Hematopoietic multipotent progenitor cell treated with erythropoietin and hydrocortisone succinate and interleukin-3 and kit ligand, for 15 days (in vitro differentiated cells): ENCODE measurements at regions not wholly inside any gene's neighbourhood (a gene's known extent, or its start where the extent isn't known, plus 50 kb on each side); places are given as distances from the start of the nearest gene placed in this dataset.
"Not testable (repeated sequence)": the region's sequence is repeated elsewhere in the genome, so short reads cannot be mapped to it uniquely, and the experiment has no call there.

Experiments
- DNase-seq: peaks from one replicate; pipeline ENCODE4 v3.0.0-alpha.2; 2015; ENCODE audit warnings: low spot score

DNA sequence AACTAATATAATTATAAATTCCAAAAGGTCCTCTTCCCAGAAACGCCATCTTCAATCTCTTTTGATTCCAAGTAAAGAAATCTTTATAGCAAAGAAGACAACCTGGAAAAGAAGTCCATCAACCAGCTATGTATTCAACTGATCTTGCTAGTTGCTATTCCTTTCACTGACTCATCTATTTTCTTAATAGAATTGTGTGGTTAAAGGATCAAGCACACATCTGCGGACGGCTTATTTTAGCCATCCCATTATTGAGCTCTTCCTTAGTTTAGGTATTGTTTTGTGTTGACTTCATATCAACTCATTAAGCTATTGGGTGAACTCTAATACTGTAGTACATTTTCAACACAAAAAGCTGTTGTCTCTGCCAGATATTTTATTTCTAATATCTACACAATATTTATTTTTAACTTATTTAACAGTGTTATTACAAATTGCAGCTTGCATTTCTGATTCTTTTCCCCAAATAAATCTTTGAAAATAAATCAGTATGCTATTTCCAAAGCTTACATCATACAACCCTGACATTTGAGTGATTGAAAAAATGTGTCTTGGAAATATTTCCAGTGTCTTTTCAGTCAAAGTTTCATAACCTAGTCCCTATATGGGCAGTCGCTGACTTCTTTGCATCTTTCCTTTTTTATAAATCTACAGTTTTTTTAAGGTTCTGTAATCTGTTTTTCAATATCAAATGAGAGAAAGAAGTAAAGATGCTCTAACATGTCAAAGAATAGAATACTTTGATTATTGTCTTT lies 158.8 kb upstream of the SPRY2 start:
- no peak for DNase-seq

DNA sequence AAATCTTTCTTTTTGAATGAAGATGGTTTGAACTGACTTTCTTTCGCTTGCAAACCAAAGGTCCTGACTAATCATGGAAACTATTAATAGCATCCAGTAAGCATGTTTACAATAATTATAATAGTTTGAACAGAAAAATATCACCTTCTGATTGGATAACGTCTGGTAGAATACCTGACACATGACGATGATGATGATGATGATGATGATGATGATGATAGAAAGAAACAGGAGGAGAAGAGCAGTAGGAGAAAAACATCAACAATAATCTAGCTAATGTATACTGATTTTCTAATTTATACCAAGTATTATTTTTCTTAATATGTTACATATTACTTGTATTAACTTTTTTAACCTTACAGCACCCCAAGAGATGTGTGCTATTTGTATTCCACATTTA lies 157.5 kb upstream of the SPRY2 start:
- no peak for DNase-seq

DNA sequence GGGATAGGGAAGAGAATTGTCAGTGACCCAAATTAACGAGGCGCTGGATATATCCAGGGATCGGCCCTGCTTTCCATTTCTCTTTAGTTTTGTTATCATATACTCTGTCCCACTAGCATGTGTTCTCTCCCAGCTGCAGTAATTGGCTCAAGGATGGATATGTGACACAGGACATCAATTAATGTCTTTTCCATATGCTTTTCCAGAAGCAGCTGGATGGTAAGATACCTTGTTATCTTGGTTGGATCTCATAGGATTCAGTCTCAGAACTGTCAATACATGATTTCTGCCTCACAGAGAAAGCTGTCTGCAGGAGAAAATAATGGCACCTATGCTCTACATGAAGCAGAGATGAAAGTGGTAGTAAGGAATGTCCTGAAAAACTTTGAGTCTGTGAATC lies 157.1 kb upstream of the SPRY2 start:
- no peak for DNase-seq

DNA sequence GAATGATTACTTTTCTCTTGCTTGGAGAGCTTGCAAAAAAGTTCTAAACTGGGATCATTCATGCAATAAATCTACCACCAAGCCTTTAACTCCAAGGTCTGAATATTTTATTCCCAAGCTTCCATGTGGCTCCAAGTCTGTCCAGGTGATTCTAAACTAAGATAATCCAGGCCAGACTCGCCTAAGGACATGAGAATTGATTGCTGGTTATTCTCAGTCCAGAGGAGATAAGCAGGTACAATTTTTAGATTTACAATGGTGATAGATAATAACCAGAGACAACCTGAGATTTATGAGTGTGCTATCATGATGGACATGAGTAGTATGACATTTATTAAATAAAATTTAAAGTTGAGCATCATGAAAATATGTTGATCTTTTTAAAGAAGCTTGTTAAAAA lies 156.5 kb upstream of the SPRY2 start:
- DNase-seq = no peak

DNA sequence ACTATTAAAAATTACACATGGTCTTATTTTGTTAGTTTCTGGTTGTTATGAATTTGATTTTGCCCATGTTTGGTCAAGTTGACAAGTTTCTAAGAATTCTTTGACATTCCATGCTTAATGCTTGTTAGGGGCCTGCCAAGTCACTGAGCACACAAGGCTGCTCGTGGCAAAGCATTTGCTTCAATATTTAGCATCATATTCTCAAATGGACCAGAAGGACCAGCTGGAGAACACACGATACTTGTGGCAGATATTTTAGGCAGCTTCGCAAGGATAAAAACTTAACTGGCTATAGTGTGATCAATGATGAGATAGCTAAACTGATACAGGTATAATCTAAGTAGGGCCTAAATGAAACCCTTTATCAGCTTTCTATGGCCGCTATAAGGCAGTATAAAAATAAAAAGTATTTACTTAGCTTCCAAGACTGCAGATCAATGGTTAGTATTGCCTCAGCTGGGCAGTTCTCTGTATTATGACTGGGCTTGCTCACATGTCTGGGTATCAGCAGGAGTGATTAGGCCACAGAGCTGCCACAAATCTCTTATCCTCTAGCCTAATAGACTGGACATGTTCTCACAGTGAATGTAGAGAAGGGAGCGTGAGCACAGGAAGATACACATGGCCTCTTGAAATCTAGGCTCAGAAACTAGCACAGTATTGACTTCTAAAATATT lies 155.9 kb upstream of the SPRY2 start:
- DNase-seq = no peak

DNA sequence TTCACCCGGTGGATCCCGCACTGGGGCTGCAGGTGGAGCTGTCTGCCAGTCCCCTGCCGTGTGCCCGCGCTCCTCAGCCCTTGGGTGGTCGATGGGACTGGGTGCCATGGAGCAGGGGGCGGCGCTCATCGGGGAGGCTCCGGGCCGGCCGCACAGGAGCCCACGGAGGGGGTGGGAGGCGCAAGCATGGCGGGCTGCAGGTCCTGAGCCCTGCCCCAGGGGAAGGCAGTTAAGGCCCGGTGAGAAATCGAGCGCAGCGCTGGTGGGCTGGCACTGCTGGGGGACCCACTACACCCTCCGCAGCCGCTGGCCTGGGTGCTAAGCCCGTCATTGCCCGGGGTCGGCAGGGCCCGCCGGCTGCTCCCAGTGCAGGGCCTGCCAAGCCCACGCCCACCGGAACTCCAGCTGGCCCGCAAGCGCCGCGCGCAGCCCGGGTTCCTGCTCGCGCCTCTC lies 149.6 kb upstream of the SPRY2 start:
- not testable (repeated sequence) for DNase-seq

DNA sequence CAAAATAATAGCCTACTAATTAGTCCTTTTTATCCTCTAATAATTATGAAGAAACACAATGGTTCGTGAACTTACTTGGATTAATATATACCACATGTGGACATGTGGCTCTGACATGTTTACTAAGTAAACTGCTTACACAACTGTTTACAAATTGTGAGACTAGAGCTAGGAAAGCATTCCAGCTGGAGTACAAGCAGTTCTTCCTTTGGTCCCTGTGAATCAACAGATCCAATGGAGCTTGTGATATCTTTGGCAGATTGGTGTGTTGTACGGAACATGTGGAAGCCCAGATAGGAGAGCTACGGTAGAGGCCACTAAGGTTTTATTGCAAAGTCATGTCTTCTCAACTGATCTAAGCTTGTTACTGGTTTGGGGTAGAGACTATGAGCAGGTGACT lies 145.5 kb upstream of the SPRY2 start:
- no peak for DNase-seq

DNA sequence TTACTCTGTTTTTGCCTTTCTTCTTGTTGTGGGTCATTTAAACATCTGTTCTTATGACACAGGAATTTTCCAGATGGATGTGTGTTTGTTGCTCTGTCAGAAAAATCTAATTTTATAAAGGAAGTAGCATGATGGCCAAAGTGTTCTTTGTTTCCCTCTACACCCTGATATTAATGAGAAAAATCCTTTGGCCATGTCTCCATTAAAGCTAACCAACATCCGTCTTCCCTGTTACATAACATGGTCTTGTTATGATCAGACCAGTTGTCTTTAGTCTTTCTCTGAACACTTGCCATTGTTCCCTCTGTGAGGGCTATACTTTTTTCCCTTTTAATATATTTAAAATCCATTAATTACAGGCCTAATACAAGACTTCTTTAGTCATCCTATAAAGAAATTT lies 142.2 kb upstream of the SPRY2 start:
- no peak for DNase-seq

DNA sequence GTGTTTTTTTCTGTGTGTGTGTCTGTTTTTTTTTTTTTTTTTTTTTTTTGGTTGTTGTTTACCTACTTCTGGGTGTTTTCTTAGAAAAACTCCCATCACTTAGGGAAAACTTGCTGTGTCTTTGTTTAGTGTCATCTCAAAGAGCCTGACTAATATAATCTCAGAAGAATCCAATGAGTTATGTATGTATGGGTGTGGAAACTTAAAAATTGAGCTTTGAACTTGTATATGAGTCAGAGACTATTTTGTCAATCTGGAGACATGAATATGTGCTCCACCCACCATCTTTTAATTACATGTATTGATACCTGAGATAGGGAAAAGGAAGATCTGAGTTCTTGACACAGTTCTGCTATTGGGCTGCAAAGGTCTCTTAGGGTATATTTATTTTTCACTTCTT lies 140.7 kb upstream of the SPRY2 start:
- DNase-seq = no peak

DNA sequence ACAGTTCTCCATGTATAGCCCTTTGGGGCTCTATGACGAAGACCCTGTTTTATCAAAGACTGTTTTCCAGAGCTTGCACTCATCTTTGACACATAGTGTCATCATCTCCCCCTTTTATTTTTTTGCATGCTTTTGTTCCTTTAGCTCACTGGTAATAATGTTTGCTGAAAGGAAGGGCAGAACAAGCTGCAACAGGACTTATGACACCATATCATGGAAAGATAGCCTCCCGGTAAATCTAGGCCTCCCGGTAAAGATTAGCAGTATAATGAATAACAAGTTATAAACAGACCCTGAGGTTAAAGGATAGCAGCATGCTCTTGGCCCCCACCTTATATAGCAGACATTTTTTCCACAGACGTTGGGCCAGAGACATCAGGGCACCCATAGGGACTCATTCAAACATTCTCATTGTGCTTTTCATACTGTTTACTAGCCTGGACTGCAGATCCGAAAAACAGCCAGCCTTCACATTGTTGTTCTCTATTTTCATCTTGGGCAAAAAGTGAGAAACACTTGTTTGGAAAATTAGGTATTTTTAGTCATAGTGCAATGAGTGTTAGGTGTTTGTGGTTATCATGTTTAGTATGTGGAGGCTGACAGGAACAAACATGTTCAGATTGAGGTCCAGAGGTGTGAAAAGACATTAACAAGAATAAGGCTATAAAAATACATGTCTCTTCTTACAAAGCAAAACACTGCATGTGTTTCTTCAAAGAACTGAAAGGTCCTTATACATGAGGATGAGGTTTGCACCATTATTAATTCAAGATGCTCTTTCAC lies 136.9 kb upstream of the SPRY2 start:
- no peak for DNase-seq

DNA sequence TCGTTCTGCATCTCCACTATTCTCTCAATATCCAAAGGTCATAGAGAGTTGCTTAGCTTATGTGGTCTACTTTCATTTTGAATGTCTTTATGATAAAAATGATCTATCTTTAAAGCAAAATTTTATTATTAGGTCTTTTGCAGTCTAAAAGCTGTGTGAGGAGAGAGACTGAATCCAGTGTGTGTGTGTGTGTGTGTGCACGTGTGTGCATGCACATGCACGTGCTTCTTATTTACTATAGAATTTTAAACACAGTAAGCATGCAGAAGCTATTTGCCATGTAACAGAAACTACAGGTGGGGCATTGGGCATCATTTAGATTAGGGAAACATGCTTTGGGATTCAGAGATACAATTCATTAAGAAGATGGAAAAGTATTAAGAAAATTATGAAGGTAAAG lies 136.0 kb upstream of the SPRY2 start:
- no peak for DNase-seq

DNA sequence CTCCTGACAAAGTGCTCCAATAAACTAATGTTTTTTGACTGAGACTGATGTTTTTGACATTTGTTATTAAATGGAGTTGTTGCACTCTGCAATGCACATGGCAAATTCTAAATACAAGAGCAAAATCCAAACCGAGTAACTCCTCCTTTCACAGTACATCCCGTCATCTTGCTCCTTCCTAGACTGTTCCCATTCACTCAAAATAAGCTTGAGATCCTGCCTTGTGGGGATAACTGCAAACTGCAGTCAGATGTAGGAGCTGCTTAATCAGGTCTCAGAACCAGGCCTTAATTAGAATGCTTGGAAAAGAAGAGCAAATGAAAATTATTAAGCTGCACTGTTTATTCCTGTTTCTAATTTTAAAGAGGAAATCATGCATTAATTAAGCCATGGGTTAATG lies 134.8 kb upstream of the SPRY2 start:
- DNase-seq = no peak

DNA sequence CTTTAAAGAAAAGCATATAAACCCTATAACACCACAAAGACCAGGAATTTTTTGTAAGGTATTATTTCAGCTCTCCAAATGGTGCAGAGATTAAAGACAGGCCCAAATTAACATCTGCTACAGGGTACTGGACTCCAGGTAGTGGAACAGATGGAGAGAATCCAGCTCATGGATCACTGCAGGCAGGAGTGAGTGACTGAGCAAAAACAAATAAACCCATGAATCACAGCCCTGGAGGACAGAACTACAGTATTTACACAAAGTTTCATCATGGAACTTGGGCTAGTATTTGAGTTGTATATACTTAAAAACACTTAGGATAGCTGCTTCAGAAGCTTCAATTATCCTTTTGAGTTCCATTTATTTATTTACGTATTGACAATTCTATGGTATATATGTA lies 132.8 kb upstream of the SPRY2 start:
- DNase-seq = no peak

DNA sequence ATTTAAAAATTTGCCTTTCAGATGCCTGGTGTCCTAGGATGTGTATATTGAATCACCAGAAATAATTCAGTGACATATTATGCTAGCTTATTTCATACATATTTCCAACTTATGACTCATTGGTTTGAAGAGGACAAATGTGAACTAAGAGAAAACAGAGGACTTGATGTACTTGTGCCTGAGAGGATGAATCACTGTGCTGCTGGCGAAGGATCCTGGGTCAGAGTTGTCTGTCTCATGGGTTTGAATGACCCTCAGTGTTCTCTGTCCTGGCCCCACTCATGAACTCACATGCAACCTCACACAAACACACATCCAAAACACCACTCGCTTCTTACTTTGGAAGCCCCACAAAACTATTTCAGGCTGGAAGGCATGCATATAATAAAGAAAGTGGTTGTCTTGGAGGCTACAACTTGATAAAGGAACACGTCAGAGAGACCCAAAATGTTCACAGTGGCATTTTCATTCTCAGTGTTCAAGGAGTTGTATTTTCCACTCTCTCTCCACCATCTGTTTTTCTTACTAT lies 129.0 kb upstream of the SPRY2 start:
- DNase-seq = no peak

DNA sequence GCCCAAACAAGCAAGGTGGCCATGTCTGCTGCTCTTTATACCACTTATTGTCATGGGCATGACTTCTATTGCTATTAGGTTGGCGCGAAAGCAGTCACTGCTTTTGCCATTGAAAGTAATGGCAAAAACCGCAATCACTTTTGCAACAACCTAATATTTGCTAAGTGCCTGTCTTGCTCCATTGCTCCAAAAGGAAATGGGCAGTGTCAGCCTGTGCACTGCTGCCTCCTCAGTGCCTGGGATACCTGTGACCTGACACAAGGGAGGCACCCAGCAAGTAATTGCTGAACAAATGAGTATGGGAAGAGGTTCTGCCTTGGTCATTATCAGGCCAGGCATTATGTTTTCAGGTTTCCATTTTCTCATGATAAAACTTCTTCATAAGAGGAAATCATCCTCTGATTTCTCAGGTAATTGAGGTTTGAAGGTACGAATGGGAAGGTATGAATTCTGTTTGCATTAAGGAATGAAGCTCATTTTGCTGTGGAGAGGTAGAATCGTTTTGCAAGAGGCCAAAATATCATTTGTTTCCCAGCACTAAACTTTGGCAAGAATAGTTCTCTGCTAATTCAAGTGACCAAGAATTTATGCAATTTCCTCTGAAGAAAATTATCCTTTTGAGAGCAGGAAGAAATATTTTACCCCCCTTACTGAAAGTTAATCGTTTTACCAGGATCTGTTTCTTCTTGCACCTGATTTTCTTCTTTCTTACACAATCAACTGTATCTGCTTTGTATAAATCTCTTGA lies 128.4 kb upstream of the SPRY2 start:
- DNase-seq = no peak

DNA sequence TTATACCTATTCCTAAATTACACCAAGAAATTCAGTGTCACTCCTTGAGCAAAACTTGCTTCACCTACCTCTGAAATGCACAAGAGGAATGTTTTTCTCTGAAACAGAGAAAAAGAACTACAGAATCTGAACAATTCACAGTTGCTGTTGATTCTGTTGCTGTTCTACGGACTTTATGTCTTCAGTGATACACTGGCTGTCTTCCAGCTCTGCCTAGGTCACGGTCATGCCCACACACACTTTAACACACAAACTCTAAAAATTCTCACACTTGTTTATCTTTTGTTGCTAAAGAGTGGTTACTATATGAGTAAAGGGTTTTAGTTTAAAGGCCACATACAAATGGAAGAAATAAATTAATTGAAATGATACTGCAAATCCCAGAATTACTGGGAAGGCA lies 124.4 kb upstream of the SPRY2 start:
- DNase-seq = no peak

DNA sequence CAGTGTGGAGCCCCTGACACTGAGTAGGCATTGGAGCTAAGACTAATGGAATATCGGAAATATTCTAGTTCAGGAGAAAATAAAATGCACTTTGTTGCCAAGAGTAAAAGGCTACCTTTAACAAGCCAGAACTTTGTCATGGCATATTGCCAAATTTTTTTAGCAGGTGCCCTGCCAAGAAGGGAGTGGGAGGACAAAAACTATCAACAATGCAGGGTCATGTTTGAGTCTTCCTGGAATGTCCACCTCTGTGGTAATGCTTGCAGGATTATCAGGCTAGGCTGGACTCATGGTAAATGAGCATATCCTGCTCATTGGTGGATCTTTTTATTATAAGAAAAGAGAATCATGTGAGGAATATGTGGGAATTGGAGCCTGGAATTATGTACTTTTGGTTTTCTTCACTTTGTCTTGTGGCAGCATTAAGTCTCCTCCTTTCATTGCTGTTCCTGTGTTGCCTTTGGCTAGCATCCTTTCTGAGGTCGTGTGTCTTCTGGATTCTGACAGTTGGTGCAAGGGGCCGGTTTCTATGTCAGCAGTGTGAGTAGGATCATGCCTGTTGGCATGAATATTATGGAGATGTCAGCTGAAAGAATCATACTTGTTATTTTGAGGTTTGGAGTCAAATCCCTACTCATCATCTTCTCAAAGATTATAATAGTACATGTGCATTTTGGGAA lies 122.9 kb upstream of the SPRY2 start:
- DNase-seq = no peak

DNA sequence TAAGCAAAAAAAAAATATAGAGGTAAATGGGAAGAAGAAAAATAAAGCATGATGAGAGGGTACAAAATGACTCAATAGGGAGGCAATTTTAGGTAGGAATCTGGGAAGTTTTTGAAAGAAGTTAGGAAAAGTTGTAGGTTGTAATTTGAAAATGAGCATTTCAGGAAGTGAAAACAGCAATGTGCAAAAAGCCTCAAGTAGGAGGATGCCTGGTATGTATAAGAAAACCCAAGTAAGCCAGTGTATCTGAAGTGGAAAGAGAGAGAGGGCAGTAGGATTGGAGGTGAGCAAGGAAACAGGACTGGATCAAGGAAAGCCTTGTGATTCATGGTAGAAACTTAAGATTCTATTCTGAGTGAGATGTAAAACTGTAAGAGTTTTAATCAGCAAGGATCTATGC lies 121.6 kb upstream of the SPRY2 start:
- no peak for DNase-seq

DNA sequence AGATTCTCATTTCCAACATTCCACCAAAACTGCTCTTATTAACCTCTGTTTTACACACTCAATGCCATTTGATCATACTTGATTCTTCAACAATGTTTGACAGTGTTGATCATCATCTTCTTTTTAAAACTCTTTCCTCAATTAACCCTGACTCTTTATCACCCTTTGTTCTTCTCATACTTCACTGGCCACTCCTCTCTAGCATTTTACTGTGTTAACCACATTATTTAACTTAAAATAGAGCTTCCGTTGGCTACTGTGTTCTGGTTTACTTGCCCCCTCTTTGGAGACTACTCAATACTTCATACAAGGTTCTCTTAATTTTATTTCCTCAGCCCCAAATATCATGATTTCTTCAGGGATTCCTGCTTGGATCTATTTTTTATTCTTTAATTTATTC lies 121.1 kb upstream of the SPRY2 start:
- DNase-seq = no peak

DNA sequence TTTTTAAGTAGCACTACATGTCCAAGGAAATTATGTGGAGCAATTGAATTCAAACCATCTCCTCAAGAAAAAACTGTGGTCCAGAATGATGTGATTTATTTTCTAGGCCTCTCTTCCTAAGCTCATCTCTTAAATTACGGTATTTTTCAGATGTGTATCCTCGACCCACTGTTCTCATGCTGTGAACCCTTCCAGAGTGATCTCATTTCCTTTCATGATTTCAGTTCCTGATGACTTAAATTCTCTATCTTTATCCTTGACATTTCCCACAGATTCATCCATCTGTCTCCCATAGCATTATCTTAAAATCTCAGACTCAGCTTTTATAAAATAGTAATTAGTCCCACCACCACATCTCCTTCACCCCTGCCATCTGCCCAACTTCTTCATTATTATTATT lies 117.6 kb upstream of the SPRY2 start:
- no peak for DNase-seq

DNA sequence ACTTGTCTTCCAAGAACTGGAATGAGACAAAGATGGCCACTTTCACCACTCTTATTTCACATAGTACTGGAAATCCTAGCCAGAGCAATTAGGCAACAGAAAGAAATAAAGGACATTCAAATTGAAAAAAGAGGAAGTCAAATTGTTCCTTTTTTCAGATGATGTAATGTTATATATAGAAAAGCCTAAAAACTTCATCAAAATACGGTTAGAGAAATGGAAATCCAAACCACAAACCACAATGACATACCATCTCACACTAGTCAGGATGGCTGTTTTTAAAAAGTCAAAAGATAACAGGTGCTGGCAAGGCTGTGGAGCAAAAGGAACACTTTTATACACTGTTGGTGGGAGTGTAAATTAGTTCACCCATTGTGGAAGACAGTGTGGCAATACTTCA lies 113.3 kb upstream of the SPRY2 start:
- DNase-seq = no peak

DNA sequence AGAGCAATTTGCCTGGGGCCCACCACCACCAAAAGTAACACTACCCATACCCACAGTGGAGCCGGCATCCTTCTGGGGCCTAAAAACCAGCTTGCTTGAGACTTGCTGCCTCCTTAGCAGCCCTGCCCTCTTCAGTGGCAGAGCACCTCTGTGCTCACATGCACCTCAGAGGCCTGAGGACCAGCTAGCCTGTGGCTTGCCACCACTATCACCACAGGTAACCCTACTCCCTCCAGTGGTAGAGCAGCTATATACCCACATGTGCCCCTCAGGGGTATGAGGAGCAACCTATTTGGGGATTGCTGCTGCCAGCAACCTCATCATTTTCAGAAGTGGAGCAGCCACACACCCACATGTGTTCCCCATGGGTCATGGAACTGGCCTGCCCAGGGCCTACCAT lies 111.4 kb upstream of the SPRY2 start:
- DNase-seq = no peak
